Activated CD4-positive, alpha-beta T cell treated with anti-CD3 and anti-CD28 coated beads, Interleukin-2, amount 10 ng/mL, durations not matched to agents 7 days and 5 days (primary cell): ENCODE measurements at regions not wholly inside any gene's neighbourhood (a gene's known extent, or its start where the extent isn't known, plus 50 kb on each side); places are given as distances from the start of the nearest gene placed in this dataset.

Experiments
- CTCF ChIA-PET: fragments of 350-600 bp; sonication (Branson Sonifier 250); formaldehyde crosslinking; loops from one replicate; lab custom pipeline; 2021; ENCODE audit warnings: antibody characterized with exemption; lab: Charles Lee
- POLR2A ChIA-PET: fragments of 350-600 bp; sonication (Branson Sonifier 250); formaldehyde crosslinking; loops from one replicate; lab custom pipeline; 2021; ENCODE audit warnings: antibody characterized with exemption; lab: Charles Lee
- DNase-seq: peaks from one replicate; pipeline ENCODE4 v3.0.0-alpha.2; 2020
- H3K27ac Mint-ChIP-seq: one replicate; pipeline ENCODE4 v1.8.0; 2021; ENCODE audit warnings: mild to moderate bottlenecking, moderate library complexity, mixed read lengths
- H3K27me3 Mint-ChIP-seq: one replicate; pipeline ENCODE4 v1.8.0; 2021; ENCODE audit warnings: mixed read lengths
- H3K36me3 Mint-ChIP-seq: one replicate; pipeline ENCODE4 v1.8.0; 2021; ENCODE audit warnings: low read depth, mixed read lengths
- H3K4me1 Mint-ChIP-seq: one replicate; pipeline ENCODE4 v1.8.0; 2021; ENCODE audit warnings: mixed read lengths
- H3K4me3 Mint-ChIP-seq: one replicate; pipeline ENCODE4 v1.8.0; 2021; ENCODE audit warnings: mild to moderate bottlenecking, moderate library complexity, mixed read lengths
- H3K9me3 Mint-ChIP-seq: one replicate; pipeline ENCODE4 v1.8.0; 2021; ENCODE audit warnings: mixed read lengths

DNA sequence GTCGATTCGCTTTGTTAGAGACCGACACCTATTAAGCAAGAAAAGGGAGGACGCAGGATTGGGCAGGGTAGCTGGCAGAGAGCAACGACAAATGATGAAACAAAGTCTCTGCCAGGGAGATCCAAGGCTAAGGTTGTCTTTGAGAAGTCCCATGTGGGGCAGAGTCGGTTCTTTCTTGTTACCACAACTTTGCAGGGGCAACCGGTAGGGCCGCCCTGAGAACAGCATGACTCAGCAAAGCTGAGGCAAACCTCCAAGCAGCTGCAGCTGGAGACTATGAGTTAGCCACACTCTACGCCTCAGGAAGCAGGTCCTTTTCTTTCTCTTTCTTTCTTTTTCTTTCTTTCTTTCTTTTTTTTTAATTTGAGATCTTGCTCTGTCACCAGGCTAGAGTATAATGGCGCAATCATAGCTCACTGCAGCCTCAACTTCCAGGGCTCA, 452.3 kb upstream of the ID2 start:
- ChIA-PET POLR2A (interaction anchor here (0.6 kb wide), 2 partner anchors 13 to 1110 kb away, joined by 3 to 7 read pairs; no protein-coding TSS in a partner anchor), CTCF (interaction anchor here (1.3 kb wide), 2 partner anchors 9 to 10 kb away, joined by 7 to 9 read pairs; no protein-coding TSS in a partner anchor)
- H3K4me3 Mint-ChIP-seq: peak overlapping the region; percentile 38
- H3K27ac Mint-ChIP-seq: peak overlapping the region; percentile 62
- H3K36me3 Mint-ChIP-seq: no peaks in the 10 kb centered on the region
- H3K9me3 Mint-ChIP-seq: peaks cover 10% of the 10 kb centered on the region
- peaks cover 3% of the 10 kb centered on the region for H3K27me3 Mint-ChIP-seq
- DNase-seq: peak; percentile 60
- peaks cover 16% of the 10 kb centered on the region for H3K4me1 Mint-ChIP-seq

DNA sequence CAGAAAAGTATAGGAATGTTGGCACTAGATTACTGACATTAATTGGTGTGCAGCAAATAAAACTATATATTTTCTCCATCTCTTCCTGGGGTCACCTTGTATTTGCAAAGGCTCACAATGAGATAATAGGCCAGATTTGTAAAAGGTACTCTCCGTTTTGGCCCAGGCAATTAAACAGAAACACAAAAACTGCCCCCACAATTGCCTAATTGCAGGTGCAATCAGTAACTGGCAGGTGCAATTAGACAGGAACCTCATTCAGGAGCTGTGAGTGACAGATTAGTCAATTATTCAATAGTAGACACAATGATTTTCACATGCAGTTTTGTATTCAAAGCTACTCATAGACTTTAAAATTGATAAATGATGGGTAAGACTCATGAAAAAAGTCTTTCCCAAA, 451.4 kb upstream of the ID2 start:
- CTCF ChIA-PET: interaction anchor here (1.3 kb wide), 1 partner anchor 20 kb away, joined by 3 read pairs; no protein-coding TSS in a partner anchor
- no peak for DNase-seq
- Mint-ChIP-seq H3K4me1 (peaks cover 16% of the 10 kb centered on the region), H3K36me3 (no peaks in the 10 kb centered on the region), H3K27ac (no peak overlapping the region), H3K4me3 (no peak overlapping the region), H3K27me3 (peaks cover 3% of the 10 kb centered on the region), H3K9me3 (peaks cover 10% of the 10 kb centered on the region)
- POLR2A ChIA-PET: no interaction called here

DNA sequence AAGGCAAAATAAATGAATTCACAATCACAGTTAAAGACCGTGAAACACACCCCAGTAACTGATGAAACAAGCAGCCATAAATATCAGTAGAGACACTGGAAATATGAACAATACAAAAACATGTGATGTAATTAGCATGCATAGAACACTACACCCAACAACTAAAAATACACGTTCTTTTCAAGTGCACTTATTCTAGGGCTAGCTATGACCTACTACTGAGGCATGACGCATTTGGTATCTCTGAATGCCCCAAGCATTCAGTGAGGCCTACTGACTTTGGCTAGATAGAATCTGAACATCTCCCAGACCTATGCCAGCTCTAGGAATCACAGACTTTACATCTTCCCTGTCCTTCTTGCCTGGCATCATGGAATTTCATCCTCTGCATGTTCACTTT, 450.0 kb upstream of the ID2 start:
- Mint-ChIP-seq H3K4me1 (peaks cover 16% of the 10 kb centered on the region), H3K27me3 (peaks cover 5% of the 10 kb centered on the region), H3K27ac (no peak overlapping the region), H3K36me3 (no peaks in the 10 kb centered on the region), H3K9me3 (peaks cover 10% of the 10 kb centered on the region), H3K4me3 (no peak overlapping the region)
- CTCF ChIA-PET: interaction anchor here (1.3 kb wide), 2 partner anchors 15 to 21 kb away, joined by 3 read pairs; no protein-coding TSS in a partner anchor
- DNase-seq: no peak
- POLR2A ChIA-PET: no interaction called here

DNA sequence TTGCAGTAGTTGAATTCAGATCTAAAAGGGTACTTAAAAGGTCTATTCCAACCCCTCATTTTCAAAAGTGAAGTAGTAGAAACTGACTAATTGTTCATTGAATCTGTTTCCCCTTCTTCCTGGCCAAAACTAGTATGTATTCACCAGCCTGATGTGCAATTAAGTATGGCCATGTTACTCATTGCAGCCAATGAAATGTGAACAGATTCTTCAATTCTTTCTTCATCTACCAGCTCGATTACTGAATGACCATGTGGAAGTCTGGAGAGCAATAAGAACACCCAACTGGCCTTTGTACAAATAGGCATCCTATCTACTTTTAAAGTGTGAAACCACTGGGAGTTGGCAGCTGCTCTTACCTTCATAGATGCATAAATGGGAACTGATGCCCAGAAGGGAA, 449.0 kb upstream of the ID2 start:
- no peak for DNase-seq
- ChIA-PET POLR2A (no interaction called here), CTCF (interaction anchor here (1.3 to 1.4 kb wide), 2 partner anchors 13 to 16 kb away, joined by 3 to 5 read pairs; no protein-coding TSS in a partner anchor)
- Mint-ChIP-seq H3K4me1 (peaks cover 16% of the 10 kb centered on the region), H3K27me3 (peaks cover 5% of the 10 kb centered on the region), H3K27ac (no peak overlapping the region), H3K9me3 (peaks cover 10% of the 10 kb centered on the region), H3K4me3 (no peak overlapping the region), H3K36me3 (no peaks in the 10 kb centered on the region)

DNA sequence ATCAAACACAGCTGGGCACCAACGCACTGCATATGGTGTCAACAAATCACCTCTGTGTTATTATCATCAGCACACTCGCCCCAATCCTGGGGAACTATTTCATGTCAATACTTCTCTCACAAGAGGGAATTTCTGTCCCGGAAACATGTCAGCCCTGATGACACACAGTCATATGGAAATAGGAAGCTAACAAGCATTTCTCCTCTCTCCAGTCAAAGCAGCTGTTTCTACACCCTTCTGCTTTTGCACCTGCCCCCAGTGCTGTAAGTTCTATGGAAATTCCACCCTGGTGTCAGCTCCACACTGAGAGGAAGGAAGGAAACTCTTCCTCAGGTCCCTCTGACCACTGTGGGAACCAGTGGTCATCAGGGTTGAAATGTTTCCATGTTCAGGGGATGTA, 447.6 kb upstream of the ID2 start:
- ChIA-PET CTCF (interaction anchor here (0.7 to 1.4 kb wide), 4 partner anchors 12 to 94 kb away, joined by 3 to 5 read pairs (median 4); no protein-coding TSS in a partner anchor), POLR2A (no interaction called here)
- peaks cover 5% of the 10 kb centered on the region for H3K27me3 Mint-ChIP-seq
- H3K9me3 Mint-ChIP-seq: peaks cover 10% of the 10 kb centered on the region
- no peak for DNase-seq
- H3K27ac Mint-ChIP-seq: no peak overlapping the region
- H3K36me3 Mint-ChIP-seq: no peaks in the 10 kb centered on the region
- H3K4me1 Mint-ChIP-seq: peaks cover 23% of the 10 kb centered on the region
- H3K4me3 Mint-ChIP-seq: no peak overlapping the region

DNA sequence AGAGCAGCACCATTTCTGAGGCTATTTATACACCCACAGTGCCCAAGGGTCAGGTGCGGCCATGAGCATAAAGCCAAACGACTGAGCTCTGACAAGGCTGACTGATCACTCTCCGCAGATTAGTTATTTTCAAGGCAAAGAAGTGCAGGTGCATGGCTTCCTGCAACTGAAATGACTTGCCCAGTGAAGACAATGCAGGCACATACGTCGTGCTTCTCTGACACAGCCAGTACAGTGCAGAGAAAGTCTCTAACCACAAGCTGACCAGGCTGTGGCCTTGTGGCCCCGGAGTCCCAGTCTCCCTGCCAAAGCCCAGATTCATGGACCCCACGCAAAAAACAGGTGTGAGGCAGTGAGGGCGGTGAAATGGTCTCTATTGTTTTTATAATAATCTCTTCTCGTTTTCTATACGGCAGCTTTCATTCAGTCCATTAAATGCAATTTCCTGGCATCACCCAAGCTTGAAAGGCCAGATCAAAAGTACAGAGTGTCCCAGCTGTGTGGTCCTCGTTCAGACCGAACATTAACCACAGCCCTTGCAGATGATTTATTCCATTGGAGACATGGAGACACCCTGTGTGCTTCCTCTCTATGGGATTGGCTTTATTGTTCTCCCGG, 447.0 kb upstream of the ID2 start:
- H3K27ac Mint-ChIP-seq: no peak overlapping the region
- POLR2A ChIA-PET: no interaction called here
- DNase-seq: no peak
- CTCF ChIA-PET: interaction anchor here (0.7 to 1.2 kb wide), 3 partner anchors 13 to 93 kb away, joined by 3 to 4 read pairs (median 3); no protein-coding TSS in a partner anchor
- H3K4me1 Mint-ChIP-seq: peaks cover 23% of the 10 kb centered on the region
- H3K4me3 Mint-ChIP-seq: no peak overlapping the region
- peaks cover 10% of the 10 kb centered on the region for H3K9me3 Mint-ChIP-seq
- no peaks in the 10 kb centered on the region for H3K36me3 Mint-ChIP-seq
- H3K27me3 Mint-ChIP-seq: peaks cover 5% of the 10 kb centered on the region

DNA sequence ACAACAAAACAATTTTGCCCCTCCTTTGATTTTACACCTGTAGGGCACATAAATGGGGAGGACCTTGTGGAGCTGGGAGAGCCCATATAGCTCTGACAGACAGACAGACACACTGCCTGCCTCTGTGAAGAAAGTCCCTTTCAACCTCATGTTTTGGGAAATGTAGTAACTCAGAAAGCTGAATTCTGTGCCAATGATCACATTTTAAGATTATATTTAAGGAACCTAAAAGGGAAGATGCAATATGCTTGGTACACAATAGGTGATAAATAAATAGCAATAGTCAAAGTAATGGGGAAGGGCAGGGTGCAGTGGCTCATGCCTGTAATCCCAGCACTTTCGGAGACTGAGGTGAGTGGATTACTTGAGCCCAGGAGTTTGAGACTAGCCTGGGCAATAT, 446.4 kb upstream of the ID2 start:
- POLR2A ChIA-PET: no interaction called here
- Mint-ChIP-seq H3K4me1 (peaks cover 24% of the 10 kb centered on the region), H3K9me3 (peaks cover 10% of the 10 kb centered on the region), H3K36me3 (no peaks in the 10 kb centered on the region), H3K4me3 (no peak overlapping the region), H3K27me3 (peaks cover 5% of the 10 kb centered on the region), H3K27ac (no peak overlapping the region)
- CTCF ChIA-PET: no interaction called here
- no peak for DNase-seq

DNA sequence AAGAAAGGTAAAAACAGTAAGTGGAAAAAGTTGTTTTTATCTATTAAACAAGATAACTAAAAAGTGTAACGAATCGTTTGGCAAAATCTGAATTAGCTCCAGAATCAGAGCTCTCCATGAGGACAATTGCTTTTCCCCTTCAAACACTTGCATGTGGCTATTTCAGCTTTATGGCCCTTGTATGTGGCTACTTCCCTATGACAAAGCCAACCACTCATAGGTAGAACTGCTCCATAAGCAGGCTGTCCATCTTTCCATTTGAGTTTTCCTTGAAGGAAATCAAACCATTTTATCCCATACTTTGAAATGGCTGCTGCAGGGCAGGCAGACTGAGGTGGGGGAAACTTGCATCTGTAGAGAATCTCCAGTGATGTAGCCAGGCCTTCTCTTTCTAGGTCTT, 445.5 kb upstream of the ID2 start:
- POLR2A ChIA-PET: no interaction called here
- peaks cover 19% of the 10 kb centered on the region for H3K4me1 Mint-ChIP-seq
- no peak overlapping the region for H3K27ac Mint-ChIP-seq
- CTCF ChIA-PET: interaction anchor here (0.6 kb wide), 1 partner anchor 45 kb away, joined by 3 read pairs; no protein-coding TSS in a partner anchor
- peaks cover 3% of the 10 kb centered on the region for H3K9me3 Mint-ChIP-seq
- DNase-seq: no peak
- no peak overlapping the region for H3K4me3 Mint-ChIP-seq
- no peaks in the 10 kb centered on the region for H3K36me3 Mint-ChIP-seq
- peaks cover 5% of the 10 kb centered on the region for H3K27me3 Mint-ChIP-seq

DNA sequence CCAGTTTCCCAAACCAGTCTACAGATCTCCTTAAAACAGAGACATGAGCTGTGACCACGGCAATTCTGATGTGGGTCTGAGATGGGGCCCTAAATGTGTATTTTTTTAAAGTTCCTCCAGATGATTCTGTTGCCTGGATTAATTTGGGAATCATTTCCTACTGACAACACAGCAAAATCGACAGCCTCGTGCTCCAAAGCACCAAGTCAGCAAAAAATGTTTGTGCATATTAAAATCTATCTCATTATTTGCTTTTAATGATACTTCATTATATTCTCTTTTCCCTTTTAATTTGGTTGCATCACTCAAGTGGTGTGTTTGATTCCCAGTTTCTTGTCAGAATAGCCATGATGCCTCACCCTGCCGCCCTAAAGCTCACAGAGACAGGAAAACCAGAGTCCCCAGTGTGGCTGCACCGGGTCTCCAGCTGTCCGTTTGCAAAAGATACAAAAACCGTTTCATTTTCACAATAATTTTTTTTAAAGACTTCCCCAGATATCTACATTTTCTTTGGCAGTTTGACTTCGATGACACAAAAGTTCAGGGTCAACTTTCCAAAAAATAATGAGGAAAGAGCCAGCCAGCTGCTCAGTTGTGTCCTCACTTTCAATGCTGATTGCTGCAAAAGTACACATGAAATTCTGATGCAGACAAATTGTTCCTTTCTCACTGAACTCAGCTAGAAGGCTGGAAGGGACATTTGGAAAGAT, 443.2 kb upstream of the ID2 start:
- no peak for DNase-seq
- H3K9me3 Mint-ChIP-seq: peaks cover 7% of the 10 kb centered on the region
- no peak overlapping the region for H3K4me3 Mint-ChIP-seq
- H3K27me3 Mint-ChIP-seq: peaks cover 5% of the 10 kb centered on the region
- H3K36me3 Mint-ChIP-seq: peaks cover 2% of the 10 kb centered on the region
- POLR2A ChIA-PET: no interaction called here
- CTCF ChIA-PET: interaction anchor here (2.1 kb wide), 1 partner anchor 9 kb away, joined by 9 read pairs; no protein-coding TSS in a partner anchor
- no peak overlapping the region for H3K27ac Mint-ChIP-seq
- peaks cover 19% of the 10 kb centered on the region for H3K4me1 Mint-ChIP-seq

DNA sequence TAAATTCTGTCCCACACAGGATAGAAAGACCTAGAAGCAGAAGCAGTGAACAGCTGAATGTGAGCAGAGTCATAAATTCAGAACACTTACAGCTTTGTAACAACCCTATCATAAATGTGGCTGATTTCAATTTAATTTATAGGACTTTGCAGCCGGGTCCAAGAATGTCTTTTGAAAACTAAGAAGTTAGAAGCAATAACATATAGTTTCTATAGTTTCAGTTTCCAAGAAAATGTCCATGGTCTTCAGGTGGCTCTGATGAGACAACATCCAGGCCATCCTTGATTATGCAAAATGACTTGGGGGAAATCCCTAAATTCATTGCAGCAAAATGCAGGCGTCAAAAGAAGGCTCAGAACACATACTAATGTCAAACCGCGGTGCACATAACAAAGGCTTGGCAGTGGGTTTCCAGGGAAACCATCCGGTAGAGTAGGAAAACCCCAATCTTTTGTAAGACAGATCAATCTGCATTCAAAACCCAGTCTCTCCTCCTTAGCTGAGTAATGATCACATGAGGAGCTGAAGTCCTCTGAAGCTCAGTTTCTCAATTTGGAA, 442.2 kb upstream of the ID2 start:
- peaks cover 5% of the 10 kb centered on the region for H3K27me3 Mint-ChIP-seq
- POLR2A ChIA-PET: no interaction called here
- no peak overlapping the region for H3K4me3 Mint-ChIP-seq
- H3K36me3 Mint-ChIP-seq: peaks cover 4% of the 10 kb centered on the region
- DNase-seq: peak; percentile 26
- CTCF ChIA-PET: interaction anchor here (0.7 to 2.1 kb wide), 4 partner anchors 9 to 18 kb away, joined by 3 to 9 read pairs (median 4); no protein-coding TSS in a partner anchor
- H3K9me3 Mint-ChIP-seq: peaks cover 13% of the 10 kb centered on the region
- peaks cover 19% of the 10 kb centered on the region for H3K4me1 Mint-ChIP-seq
- no peak overlapping the region for H3K27ac Mint-ChIP-seq

DNA sequence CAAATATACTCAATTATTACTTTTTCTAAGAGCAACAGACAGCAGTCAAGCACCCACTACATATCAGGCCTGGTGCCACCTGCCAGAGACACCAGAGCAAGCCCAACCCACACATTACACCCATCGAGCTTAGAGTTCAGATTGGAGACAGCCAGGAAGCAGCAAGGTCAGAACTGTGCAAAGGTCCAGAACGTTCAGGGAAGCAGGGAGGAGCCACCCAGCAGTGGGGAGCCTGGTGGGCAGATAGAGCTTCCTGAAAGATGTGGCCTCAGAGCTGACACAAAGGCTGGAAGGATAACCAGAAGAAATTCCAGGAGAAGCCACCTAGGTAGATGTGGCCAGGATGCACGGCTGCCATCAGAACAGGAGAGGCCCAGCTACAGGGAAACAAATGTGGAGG, 440.5 kb upstream of the ID2 start:
- no peak for DNase-seq
- ChIA-PET POLR2A (no interaction called here), CTCF (interaction anchor here (0.7 kb wide), 1 partner anchor 11 kb away, joined by 3 read pairs; no protein-coding TSS in a partner anchor)
- Mint-ChIP-seq H3K27ac (no peak overlapping the region), H3K36me3 (peaks cover 5% of the 10 kb centered on the region), H3K4me1 (peaks cover 19% of the 10 kb centered on the region), H3K4me3 (no peak overlapping the region), H3K9me3 (peaks cover 26% of the 10 kb centered on the region), H3K27me3 (peaks cover 3% of the 10 kb centered on the region)

DNA sequence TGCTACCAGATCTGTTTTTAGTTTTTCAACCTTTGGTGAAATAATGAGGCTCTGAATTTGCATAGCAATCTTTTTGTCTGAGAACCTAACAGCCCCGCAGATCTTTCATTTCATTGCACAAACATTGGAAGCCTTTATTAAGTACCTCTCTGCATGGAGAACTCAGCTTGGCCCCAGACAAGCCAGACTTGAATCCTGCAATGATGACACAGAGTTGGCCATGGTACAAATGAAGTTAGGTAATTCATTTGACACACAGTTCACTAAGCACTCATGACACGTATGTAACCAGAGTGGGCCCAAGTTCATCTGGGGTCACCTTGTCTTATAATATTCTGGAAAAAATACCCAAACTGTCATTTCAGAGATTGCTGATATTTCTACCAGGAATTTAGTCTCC, 439.1 kb upstream of the ID2 start:
- POLR2A ChIA-PET: no interaction called here
- H3K36me3 Mint-ChIP-seq: peaks cover 10% of the 10 kb centered on the region
- no peak overlapping the region for H3K27ac Mint-ChIP-seq

More for the DNA sequence above, 439.1 kb upstream of the ID2 start:
- CTCF ChIA-PET: interaction anchor here (0.6 kb wide), 1 partner anchor 518 kb away, joined by 3 read pairs; no protein-coding TSS in a partner anchor
- H3K9me3 Mint-ChIP-seq: peaks cover 38% of the 10 kb centered on the region
- H3K4me1 Mint-ChIP-seq: peaks cover 19% of the 10 kb centered on the region
- DNase-seq: no peak
- H3K4me3 Mint-ChIP-seq: no peak overlapping the region
- no peaks in the 10 kb centered on the region for H3K27me3 Mint-ChIP-seq
